Activated T-cell treated with anti-CD3 and anti-CD28 coated beads, Interleukin-2, amount 50 U/mL, for 24 hours (primary cell): ENCODE measurements at regions not wholly inside any gene's neighbourhood (a gene's known extent, or its start where the extent isn't known, plus 50 kb on each side); places are given as distances from the start of the nearest gene placed in this dataset.

Experiments used
- DNase-seq: peaks from one replicate; pipeline ENCODE4 v3.0.0-alpha.2; 2020
- H3K27ac Mint-ChIP-seq: 2 replicates; pipeline ENCODE4 v1.8.0; 2020; ENCODE audit warnings: mild to moderate bottlenecking, mixed read lengths
- H3K27me3 Mint-ChIP-seq: 2 replicates; pipeline ENCODE4 v1.8.0; 2020; ENCODE audit warnings: mixed read lengths
- H3K36me3 Mint-ChIP-seq: 2 replicates; pipeline ENCODE4 v1.8.0; 2020; ENCODE audit warnings: low read depth, mixed read lengths
- H3K4me1 Mint-ChIP-seq: 2 replicates; pipeline ENCODE4 v1.8.0; 2020; ENCODE audit warnings: low read depth, mixed read lengths
- H3K4me3 Mint-ChIP-seq: 2 replicates; pipeline ENCODE4 v1.8.0; 2020; ENCODE audit warnings: mild to moderate bottlenecking, moderate library complexity, mixed read lengths
- H3K9me3 Mint-ChIP-seq: 2 replicates; pipeline ENCODE4 v1.8.0; 2020; ENCODE audit warnings: mixed read lengths

DNA sequence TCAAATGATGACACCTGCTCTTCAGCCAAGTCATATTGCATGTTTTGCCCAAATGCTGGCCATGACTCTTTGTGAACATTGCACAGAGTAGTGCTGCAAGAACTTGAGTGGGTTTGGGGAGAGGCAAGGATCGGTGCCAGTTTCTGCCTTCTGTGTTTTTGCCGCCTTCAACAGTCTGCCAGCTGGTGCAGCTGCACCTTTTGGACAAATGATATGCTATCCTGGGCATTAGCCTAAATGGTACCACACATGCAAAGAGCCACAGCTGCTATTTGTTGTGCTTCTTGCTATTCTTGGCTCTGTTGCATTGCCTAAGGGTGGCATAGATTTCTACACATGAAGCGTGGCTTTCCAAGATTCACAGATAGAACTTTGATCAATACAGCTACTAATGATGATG, 189.0 kb upstream of the CCN2 start:
- DNase-seq: no peak
- Mint-ChIP-seq H3K4me1 (no peaks in the 10 kb centered on the region), H3K36me3 (no peaks in the 10 kb centered on the region), H3K9me3 (no peaks in the 10 kb centered on the region), H3K27me3 (no peaks in the 10 kb centered on the region), H3K27ac (no peak overlapping the region), H3K4me3 (no peak overlapping the region)

DNA sequence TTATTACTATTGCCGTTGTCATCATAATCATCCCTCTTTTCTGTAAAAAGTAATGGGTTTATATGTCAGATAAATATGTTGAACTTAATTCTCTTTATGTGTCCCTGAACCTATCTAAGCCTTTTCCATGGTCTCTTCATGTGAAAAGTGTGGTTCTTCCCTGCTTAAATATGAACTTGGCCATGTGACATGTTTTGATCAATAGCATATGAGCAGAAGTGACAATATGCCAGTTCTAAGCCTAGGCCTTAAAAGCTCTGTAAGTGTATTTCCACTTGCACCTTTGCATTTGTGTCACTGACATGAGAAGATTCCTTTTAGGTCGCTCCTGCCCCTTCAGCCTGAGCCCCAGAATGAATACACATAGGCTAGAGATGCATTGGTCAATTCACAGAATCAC, 188.4 kb upstream of the CCN2 start:
- H3K27ac Mint-ChIP-seq: no peak overlapping the region
- H3K9me3 Mint-ChIP-seq: no peaks in the 10 kb centered on the region
- H3K27me3 Mint-ChIP-seq: no peaks in the 10 kb centered on the region
- no peaks in the 10 kb centered on the region for H3K36me3 Mint-ChIP-seq
- H3K4me1 Mint-ChIP-seq: no peaks in the 10 kb centered on the region
- DNase-seq: no peak
- H3K4me3 Mint-ChIP-seq: no peak overlapping the region

DNA sequence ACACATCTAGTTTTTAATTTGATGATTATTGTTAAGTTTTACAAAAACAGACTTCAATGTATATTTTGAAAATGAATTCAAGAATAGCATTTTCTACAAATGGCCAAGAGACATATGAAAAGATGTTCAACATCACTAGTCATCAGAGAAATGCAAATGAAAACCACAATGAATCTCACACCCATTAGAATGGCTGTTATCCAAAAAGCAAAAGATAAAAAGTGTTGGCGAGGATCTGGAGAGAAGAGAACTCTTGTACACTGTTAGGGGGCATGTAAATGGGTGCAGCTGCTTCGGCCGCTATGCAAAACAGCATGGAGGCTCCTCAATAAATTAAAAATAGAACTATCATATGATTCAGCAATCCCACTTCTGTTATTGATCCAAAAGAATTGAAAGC, 185.8 kb upstream of the CCN2 start:
- no peak overlapping the region for H3K4me3 Mint-ChIP-seq
- H3K27ac Mint-ChIP-seq: no peak overlapping the region
- no peaks in the 10 kb centered on the region for H3K36me3 Mint-ChIP-seq
- no peak for DNase-seq
- no peaks in the 10 kb centered on the region for H3K27me3 Mint-ChIP-seq
- no peaks in the 10 kb centered on the region for H3K4me1 Mint-ChIP-seq
- H3K9me3 Mint-ChIP-seq: no peaks in the 10 kb centered on the region

DNA sequence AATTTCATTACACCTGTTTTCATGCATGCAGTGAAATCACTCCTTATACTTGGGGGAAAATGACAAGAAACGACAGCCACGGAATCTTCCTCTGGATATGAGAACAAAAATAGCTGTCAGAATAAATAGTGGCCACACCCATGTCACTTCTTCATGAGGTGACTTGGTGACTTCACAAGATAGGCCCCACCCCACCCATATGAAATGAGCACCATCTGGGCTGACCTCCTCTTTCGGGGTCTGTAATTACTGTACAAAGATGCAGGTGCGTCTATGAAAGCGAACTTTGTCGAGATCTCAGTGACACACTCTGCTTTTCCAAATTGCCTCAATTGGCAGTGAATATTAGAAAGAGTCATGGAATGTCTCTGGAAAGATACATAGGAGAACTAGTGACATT, 184.2 kb upstream of the CCN2 start:
- H3K36me3 Mint-ChIP-seq: no peaks in the 10 kb centered on the region
- H3K27ac Mint-ChIP-seq: no peak overlapping the region
- no peak overlapping the region for H3K4me3 Mint-ChIP-seq

DNA sequence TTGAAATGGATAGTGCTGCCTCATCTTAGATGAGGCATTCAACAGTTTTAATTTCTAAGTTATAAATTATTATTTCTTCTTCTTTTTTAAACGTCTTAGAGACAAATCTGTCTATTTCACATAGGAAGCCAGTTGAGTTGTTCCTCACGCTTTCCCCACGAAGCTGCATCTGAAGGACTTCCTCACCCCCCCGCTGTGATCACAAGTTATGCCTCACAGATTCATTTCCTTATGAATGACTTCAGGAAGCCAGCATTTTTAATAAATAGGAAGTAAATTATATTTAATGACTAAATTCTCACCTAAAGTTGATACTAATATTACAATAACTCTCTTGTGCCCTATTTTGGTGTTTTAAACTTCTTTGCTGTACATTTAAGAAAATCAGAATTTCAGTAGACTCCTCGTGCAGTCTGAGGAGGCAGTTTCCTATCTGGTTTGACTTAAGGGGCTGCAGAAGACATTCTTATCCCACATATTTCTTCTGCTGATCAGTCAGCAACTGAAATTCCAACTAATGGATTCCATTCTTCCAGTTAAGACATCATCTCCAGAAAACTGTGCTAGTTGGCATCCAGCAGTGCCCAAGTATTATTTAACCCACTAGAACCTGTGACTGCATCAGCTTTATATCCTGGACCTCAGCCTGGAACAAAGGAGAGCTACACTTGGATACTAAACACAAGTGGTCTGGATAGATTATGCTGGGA, 182.7 kb upstream of the CCN2 start:
- Mint-ChIP-seq H3K9me3 (no peaks in the 10 kb centered on the region), H3K36me3 (no peaks in the 10 kb centered on the region), H3K4me1 (no peaks in the 10 kb centered on the region), H3K27ac (no peak overlapping the region), H3K4me3 (no peak overlapping the region), H3K27me3 (peaks cover 16% of the 10 kb centered on the region)
- no peak for DNase-seq

More for the DNA sequence above, 184.2 kb upstream of the CCN2 start:
- no peaks in the 10 kb centered on the region for H3K9me3 Mint-ChIP-seq
- no peaks in the 10 kb centered on the region for H3K4me1 Mint-ChIP-seq
- DNase-seq: no peak
- peaks cover 12% of the 10 kb centered on the region for H3K27me3 Mint-ChIP-seq

DNA sequence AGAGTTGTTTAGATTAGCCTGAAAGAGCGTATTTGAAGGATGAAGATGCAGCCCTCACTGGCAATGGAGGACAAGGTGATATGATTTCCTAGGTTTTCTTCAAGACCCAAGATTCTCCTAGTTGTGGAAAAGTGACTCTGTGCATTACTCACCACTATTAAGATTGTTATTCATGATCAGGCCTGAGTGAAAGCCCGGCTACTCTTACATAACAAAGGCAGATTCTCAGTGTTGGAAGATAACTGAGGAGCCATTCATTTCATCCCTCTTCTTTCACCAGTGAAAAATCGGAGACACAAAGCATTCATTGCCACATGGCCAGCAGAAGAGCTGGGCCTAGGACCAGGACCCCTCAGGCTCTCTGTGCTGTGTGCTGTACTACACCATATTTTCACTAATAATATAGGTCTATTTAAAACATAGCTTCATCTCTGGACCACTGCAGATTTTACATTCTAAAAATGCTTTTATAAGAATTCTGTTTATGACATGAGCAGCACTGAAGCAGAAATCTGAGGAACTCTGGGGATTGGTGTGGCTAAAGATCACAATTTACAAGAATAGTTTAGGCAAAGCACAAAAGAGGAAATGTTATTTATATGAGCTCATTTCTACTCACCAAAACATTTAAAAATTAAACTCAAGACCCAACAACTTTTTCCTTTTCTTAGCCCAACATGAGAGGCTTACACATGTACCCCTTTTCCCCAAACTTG, 181.9 kb upstream of the CCN2 start:
- Mint-ChIP-seq H3K4me3 (no peak overlapping the region), H3K9me3 (no peaks in the 10 kb centered on the region), H3K4me1 (no peaks in the 10 kb centered on the region), H3K36me3 (no peaks in the 10 kb centered on the region), H3K27me3 (peaks cover 19% of the 10 kb centered on the region), H3K27ac (no peak overlapping the region)
- no peak for DNase-seq

DNA sequence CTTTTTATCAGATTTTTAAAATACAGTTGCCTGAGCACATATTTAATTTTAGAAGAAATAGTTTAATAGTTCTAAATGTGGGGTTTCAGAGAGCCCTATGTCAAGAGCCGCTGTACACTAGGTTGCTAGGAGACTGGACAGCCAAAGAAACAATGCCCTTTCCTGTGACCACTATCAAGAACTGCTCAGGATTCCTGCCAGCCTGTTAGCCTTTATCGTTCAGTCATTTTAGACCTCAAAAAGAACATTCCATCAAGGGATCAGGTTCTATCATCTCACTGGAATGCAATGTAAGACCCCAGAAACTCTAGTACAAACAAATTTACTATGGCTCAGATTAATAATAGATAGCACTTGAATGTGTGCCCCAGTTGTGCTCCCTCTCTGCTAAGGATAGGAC, 181.2 kb upstream of the CCN2 start:
- no peak overlapping the region for H3K27ac Mint-ChIP-seq
- no peak for DNase-seq
- H3K27me3 Mint-ChIP-seq: peaks cover 19% of the 10 kb centered on the region
- H3K4me1 Mint-ChIP-seq: no peaks in the 10 kb centered on the region
- H3K4me3 Mint-ChIP-seq: no peak overlapping the region
- no peaks in the 10 kb centered on the region for H3K36me3 Mint-ChIP-seq
- H3K9me3 Mint-ChIP-seq: no peaks in the 10 kb centered on the region

DNA sequence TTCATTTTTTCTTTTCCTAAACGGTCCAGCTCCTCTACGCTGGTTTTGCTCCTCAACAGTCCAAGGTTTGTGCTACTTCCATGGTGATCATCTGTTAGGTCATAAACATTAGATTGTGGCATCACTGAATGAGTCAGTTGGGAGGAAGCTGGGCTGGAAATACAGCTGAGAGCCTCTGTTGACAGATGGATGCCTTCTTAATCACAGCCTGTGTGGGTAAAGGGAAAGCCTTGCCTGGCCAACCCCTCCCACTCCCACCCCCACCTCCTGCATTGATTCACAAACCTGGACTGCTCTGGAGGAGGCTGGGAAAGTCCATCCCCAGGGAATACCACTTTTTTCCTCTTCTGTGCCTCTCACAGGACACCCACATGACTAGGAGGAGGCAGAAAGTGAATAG, 180.6 kb upstream of the CCN2 start:
- Mint-ChIP-seq H3K36me3 (no peaks in the 10 kb centered on the region), H3K4me3 (no peak overlapping the region), H3K4me1 (no peaks in the 10 kb centered on the region), H3K9me3 (no peaks in the 10 kb centered on the region), H3K27ac (no peak overlapping the region), H3K27me3 (peaks cover 19% of the 10 kb centered on the region)
- no peak for DNase-seq

DNA sequence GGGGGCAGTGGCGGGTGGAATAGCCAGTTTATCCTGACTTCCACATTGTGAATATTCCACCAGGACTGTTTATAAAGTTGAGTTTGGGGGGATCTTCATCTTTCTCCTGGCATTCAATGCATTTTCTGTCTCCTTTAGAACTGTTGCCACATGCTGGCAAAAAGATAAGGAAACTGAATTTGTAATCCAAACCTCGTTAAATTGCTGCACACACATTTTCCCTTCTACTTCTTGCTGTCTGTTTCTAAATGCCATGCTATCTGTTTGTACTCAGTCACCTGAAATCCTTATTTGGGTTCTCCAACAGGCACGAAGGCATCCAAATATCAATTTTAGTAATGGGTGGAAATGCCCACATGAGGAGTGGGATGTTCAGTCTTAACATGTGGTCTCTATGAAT, 180.2 kb upstream of the CCN2 start:
- no peak for DNase-seq
- Mint-ChIP-seq H3K9me3 (no peaks in the 10 kb centered on the region), H3K4me3 (no peak overlapping the region), H3K36me3 (no peaks in the 10 kb centered on the region), H3K4me1 (no peaks in the 10 kb centered on the region), H3K27ac (no peak overlapping the region), H3K27me3 (peaks cover 19% of the 10 kb centered on the region)

DNA sequence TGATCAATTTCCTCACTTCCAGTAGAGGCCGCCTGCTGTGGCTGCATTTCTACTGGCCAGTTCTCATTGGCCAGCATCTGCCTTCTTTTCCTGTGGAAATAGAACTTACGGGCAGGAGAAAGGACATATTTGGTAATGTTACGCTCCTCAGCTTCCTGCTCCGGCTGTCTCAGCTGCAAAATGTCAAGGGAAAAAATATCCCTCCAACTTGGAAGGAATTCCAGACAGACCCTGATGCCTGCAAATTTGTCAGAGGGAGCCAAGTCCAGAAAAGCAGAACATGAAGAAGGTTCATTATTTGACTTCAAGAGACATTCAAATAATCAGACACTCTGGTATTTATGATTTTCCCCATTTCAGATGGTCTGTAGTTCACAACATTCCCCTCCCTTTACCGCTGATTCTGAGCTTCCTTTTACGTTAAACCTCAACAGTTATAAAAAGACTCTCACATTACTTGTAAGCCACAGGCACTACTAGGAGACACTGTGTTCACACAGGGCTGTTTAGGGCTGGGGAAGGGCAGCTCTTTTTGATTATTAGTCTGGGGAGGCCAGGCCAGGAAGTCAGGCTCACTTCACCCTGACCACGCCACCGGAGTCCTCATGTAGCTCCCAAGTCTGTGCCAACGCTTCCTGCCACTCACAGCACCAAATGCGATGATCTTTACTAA, 179.6 kb upstream of the CCN2 start:
- Mint-ChIP-seq H3K4me1 (no peaks in the 10 kb centered on the region), H3K27me3 (peaks cover 19% of the 10 kb centered on the region), H3K36me3 (no peaks in the 10 kb centered on the region), H3K27ac (no peak overlapping the region), H3K4me3 (no peak overlapping the region), H3K9me3 (no peaks in the 10 kb centered on the region)
- DNase-seq: no peak

DNA sequence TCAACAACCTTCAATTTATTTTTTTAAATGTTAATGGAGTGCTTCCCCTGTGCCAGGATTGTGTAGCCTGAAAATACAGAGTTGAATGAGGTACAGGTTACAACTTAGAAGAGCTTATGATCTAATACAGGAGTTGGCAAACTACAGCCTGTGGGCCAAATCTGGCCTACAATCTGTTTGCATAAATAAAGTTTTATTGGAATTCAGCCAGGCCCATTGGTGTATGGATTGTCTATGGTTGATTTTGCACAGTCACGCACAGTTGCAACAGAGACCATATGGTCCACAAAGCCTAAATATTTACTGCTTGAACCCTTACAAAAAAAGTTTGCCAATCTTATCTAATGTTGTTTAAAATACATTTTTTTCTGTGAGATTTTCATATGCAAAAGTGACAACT, 177.3 kb upstream of the CCN2 start:
- H3K9me3 Mint-ChIP-seq: no peaks in the 10 kb centered on the region
- H3K4me1 Mint-ChIP-seq: no peaks in the 10 kb centered on the region
- no peak for DNase-seq
- no peak overlapping the region for H3K4me3 Mint-ChIP-seq
- H3K36me3 Mint-ChIP-seq: no peaks in the 10 kb centered on the region
- H3K27ac Mint-ChIP-seq: no peak overlapping the region
- peaks cover 19% of the 10 kb centered on the region for H3K27me3 Mint-ChIP-seq

DNA sequence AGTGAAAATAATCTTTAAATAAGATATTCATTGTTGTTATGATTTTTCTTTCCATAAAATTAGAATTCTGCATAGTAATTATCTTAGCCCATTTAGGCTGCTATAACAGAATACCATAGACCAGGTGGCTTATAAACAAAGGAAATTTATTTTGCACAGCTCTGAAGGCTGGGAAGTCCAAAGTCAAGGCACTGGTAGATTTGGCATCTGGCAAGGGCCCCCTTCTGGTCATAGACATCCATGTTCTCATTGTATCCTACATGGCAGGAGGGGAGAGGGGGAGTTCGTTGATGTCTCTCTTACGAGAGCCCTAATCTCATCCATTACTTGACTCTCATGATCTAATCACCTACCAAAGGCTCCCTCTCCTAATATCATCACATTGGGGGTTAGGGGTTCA, 175.0 kb upstream of the CCN2 start:
- Mint-ChIP-seq H3K9me3 (no peaks in the 10 kb centered on the region), H3K4me1 (no peaks in the 10 kb centered on the region), H3K4me3 (no peak overlapping the region), H3K27ac (no peak overlapping the region), H3K27me3 (peaks cover 13% of the 10 kb centered on the region), H3K36me3 (no peaks in the 10 kb centered on the region)
- DNase-seq: no peak

DNA sequence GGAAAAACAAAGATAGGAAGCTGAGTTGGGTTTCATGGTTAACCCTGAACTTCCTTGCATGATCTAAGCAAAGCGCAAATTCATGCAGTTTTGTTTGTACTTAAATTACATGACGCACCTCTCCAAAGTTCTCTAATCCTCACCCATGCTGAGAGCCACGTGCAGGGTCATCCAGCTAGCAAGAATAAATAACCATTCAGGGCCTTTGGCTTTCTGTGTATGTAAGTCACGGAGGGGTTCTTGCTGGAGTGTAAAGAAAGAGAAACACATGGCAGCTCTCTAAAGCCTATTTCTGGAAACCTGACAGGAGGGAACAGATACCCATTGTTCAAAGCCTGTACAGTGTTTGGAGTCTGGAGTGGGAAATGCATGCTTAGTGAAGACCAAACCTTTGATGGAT, 171.7 kb upstream of the CCN2 start:
- DNase-seq: no peak
- H3K27me3 Mint-ChIP-seq: no peaks in the 10 kb centered on the region
- H3K4me3 Mint-ChIP-seq: no peak overlapping the region
- H3K4me1 Mint-ChIP-seq: no peaks in the 10 kb centered on the region
- no peaks in the 10 kb centered on the region for H3K9me3 Mint-ChIP-seq
- no peak overlapping the region for H3K27ac Mint-ChIP-seq
- no peaks in the 10 kb centered on the region for H3K36me3 Mint-ChIP-seq

DNA sequence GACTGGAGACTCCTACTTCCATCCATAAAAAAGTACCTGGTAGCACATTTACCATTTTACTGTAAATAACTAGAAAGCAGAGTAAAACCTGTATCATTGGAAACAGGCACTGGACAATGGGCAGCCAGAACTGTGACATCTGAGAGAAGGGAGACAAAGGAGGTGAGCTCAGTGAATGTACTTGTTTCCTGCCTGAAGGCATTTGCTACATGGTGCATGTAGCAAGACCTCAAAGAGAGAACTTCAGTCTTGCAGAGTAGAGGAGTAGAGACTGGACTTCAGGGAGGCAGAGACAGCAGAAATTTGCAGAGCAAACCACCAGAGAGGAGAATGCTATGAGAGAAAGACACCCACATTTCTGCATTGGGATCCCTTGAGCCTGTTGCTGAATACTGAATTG, 171.0 kb upstream of the CCN2 start:
- Mint-ChIP-seq H3K9me3 (no peaks in the 10 kb centered on the region), H3K27me3 (no peaks in the 10 kb centered on the region), H3K4me3 (no peak overlapping the region), H3K36me3 (no peaks in the 10 kb centered on the region), H3K4me1 (no peaks in the 10 kb centered on the region), H3K27ac (no peak overlapping the region)
- no peak for DNase-seq

DNA sequence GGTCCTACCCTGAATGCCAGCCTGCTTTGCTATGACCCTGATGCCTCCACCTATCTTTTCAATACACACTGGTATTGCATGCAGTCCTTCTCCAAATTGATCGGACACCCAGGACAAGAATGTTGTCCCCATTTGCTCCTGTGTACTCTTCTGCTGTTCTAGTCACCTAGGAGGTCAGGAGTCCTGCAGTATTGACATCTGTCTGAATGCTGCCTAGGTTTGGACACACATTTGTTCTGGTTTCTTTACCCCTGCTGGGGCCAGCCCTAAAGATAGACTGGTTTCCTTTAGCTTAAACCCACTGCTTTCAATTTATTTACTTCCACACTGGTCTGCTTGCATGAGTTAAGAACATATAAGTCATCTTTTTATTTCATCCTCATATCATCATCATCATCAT, 167.0 kb upstream of the CCN2 start:
- no peak overlapping the region for H3K4me3 Mint-ChIP-seq
- DNase-seq: no peak
- H3K4me1 Mint-ChIP-seq: no peaks in the 10 kb centered on the region
- H3K27ac Mint-ChIP-seq: no peak overlapping the region
- no peaks in the 10 kb centered on the region for H3K27me3 Mint-ChIP-seq
- H3K36me3 Mint-ChIP-seq: no peaks in the 10 kb centered on the region
- H3K9me3 Mint-ChIP-seq: no peaks in the 10 kb centered on the region
